AG04449 (cell line): ENCODE measurements at regions not wholly inside any gene's neighbourhood (a gene's known extent, or its start where the extent isn't known, plus 50 kb on each side); places are given as distances from the start of the nearest gene placed in this dataset.

Experiments used
- CTCF ChIA-PET: fragments of 350-600 bp; formaldehyde crosslinking; extraction: SDS; loops from one replicate; lab custom pipeline; 2021; ENCODE audit warnings: antibody characterized with exemption; lab: Yijun Ruan, JAX
- POLR2A ChIA-PET: fragments of 400-600, 350-600 bp; formaldehyde crosslinking; extraction: SDS; loops from one replicate; lab custom pipeline; 2020; ENCODE audit warnings: antibody characterized with exemption, inconsistent platforms; lab: Yijun Ruan, JAX
- DNase-seq: peaks from one replicate; pipeline ENCODE4 v3.0.0-alpha.2; 2010; ENCODE audit warnings: low read depth, low spot score
- H3K4me3 ChIP-seq: 2 replicates; pipeline ENCODE4 v1.5.1; 2011; ENCODE audit warnings: low read depth, mild to moderate bottlenecking, control low read depth, low read length
- TF ChIP-seq, protein P1 (sequence below): IDR thresholded peaks from one replicate; pipeline ENCODE4 v1.5.1; 2011; ENCODE audit warnings: mild to moderate bottlenecking, moderate library complexity, low read length, control low read depth, inconsistent platforms; ENCODE audit not compliant: insufficient read depth; ENCODE audit errors: missing control alignments

DNA sequence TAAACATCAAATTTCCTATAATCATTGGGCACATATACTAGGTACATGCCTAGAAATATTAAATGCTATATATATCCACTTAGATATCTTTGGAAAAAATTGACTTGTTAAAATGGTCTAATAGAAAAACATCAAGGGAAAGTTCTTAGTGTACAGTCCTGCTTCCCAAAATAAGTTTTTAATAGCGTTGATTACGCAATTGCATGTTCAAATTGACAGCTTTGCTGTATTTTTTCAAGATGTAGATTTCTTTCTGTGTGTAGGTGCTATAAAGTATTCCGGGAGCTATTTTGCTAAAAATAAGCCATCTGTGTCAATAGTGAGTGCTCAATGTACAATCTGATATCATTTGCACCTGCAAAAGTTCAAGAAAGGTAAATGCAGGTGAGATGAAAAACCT is 463.9 kb upstream of the ATP2B1 start:
- POLR2A ChIA-PET: no interaction called here
- no peak for DNase-seq
- TF ChIP-seq, protein P1, sequence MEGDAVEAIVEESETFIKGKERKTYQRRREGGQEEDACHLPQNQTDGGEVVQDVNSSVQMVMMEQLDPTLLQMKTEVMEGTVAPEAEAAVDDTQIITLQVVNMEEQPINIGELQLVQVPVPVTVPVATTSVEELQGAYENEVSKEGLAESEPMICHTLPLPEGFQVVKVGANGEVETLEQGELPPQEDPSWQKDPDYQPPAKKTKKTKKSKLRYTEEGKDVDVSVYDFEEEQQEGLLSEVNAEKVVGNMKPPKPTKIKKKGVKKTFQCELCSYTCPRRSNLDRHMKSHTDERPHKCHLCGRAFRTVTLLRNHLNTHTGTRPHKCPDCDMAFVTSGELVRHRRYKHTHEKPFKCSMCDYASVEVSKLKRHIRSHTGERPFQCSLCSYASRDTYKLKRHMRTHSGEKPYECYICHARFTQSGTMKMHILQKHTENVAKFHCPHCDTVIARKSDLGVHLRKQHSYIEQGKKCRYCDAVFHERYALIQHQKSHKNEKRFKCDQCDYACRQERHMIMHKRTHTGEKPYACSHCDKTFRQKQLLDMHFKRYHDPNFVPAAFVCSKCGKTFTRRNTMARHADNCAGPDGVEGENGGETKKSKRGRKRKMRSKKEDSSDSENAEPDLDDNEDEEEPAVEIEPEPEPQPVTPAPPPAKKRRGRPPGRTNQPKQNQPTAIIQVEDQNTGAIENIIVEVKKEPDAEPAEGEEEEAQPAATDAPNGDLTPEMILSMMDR: no peak
- no peak overlapping the region for H3K4me3 ChIP-seq
- CTCF ChIA-PET: interaction anchor here (0.6 kb wide), 1 partner anchor 638 kb away, joined by 3 read pairs; no protein-coding TSS in a partner anchor

GRCh38 chr12:90170740-90171139 is 462.1 kb upstream of the ATP2B1 start:
- CTCF ChIA-PET: no interaction called here
- TF ChIP-seq, protein P1: no peak
- POLR2A ChIA-PET: no interaction called here
- DNase-seq: no peak
- no peak overlapping the region for H3K4me3 ChIP-seq

DNA sequence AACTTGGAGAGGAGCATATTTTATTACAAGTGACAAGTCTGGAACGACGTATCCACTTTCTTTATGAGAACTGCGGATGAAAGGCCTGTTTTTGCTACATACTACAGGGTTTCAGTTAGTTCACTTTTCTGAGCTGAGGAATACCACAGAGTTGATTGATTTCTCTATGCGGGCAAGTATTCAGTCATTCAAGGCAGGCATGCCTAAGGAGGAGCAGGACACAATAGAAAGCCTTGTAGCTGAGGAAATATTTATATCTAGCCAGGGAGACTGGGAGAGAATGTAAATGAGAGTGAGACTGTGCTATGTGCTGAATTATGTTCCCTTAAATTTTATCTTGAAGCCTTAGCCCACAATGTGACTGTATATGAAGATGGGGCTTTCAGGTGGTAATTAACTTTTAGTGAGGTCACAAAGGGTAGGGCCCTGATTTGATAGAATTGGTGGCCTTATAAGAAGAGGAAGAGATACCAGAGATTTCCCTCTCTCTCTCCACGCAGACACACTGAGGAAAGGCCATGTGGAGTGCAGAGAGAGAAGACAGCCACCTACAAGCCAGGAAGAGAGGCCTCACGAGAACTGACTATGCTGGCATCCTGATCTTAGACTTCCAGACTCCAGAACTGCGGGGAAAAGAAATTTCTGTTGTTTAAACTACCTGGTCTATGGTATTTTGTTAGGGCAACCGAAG is 459.0 kb upstream of the ATP2B1 start:
- ChIA-PET CTCF (no interaction called here), POLR2A (no interaction called here)
- H3K4me3 ChIP-seq: no peak overlapping the region
- DNase-seq: no peak
- TF ChIP-seq, protein P1: no peak

DNA sequence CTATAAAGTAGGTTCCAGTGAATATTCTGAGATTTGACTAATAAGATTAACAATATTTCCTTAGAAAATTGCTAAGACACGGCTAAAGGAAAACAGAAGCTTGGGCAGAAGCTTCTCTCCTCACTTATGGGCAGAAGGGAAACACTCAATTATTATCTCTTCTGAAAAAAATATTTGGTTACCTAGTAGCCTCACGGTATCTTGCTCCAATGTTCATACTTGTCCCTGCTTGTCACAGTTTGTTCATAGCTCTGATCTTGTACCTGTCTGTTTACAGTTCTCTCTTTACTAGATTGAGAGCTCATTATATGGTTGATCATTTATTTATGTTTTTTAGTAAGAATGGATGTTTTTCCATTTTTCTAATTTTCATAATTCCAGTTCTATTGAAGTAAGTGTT is 458.0 kb upstream of the ATP2B1 start:
- CTCF ChIA-PET: no interaction called here
- no peak overlapping the region for H3K4me3 ChIP-seq
- POLR2A ChIA-PET: no interaction called here
- DNase-seq: no peak
- TF ChIP-seq, protein P1: no peak

GRCh38 chr12:90166012-90166411 is 457.4 kb upstream of the ATP2B1 start:
- TF ChIP-seq, protein P1: no peak
- no peak overlapping the region for H3K4me3 ChIP-seq
- no peak for DNase-seq
- ChIA-PET POLR2A (no interaction called here), CTCF (no interaction called here)

DNA sequence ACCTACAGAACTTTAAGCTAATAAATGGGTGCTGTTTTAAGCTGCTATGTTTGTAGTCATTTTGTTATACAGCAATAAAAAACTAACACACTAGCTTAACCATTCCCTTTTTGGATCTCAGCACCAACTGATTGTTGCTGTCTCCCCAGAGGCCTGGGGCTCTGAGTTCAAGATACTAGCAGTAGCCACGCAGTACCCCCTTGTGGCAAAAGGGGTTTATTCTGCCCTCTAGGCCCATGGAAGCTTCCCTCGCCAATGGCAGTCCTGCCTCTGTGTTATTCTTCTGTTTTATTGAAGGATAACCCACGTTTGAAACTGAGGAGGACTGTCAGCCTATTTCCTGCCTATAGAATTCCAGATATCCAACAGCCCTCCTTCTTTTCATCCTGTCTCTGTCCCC is 455.3 kb upstream of the ATP2B1 start:
- POLR2A ChIA-PET: no interaction called here
- no peak overlapping the region for H3K4me3 ChIP-seq
- TF ChIP-seq, protein P1: no peak
- CTCF ChIA-PET: interaction anchor here (0.8 to 1.3 kb wide), 2 partner anchors 8 to 621 kb away, joined by 3 read pairs; no protein-coding TSS in a partner anchor
- DNase-seq: no peak
